Astrocyte (in vitro differentiated cells and primary cell): ENCODE measurements at regions not wholly inside any gene's neighbourhood (a gene's known extent, or its start where the extent isn't known, plus 50 kb on each side); places are given as distances from the start of the nearest gene placed in this dataset.
A peak's percentile ranks its signal among the peaks of the same experiment; 100 is the strongest.

ENCODE experiments used
- DNase-seq: peaks from one replicate; pipeline ENCODE4 v3.0.0-alpha.2; 2010; ENCODE audit warnings: low read depth
- FAIRE-seq: peaks from 2 replicates; lab custom pipeline; 2011; peaks lifted over from hg19 to GRCh38; lab: Jason Lieb, UNC
- H2AFZ ChIP-seq: 2 replicates; pipeline ENCODE4 v1.6.0; 2012; ENCODE audit warnings: low read depth, low read length, inconsistent platforms
- H3K27ac ChIP-seq: 2 replicates; pipeline ENCODE4 v1.5.1; 2011; ENCODE audit warnings: low read depth, low read length, inconsistent platforms
- H3K27me3 ChIP-seq: 2 replicates; pipeline ENCODE4 v1.6.0; 2011; ENCODE audit warnings: low read length, inconsistent platforms; ENCODE audit not compliant: insufficient read depth
- H3K36me3 ChIP-seq: 2 replicates; pipeline ENCODE4 v1.5.1; 2011; ENCODE audit warnings: low read length, inconsistent platforms; ENCODE audit not compliant: insufficient read depth
- H3K4me1 ChIP-seq: 2 replicates; pipeline ENCODE4 v1.5.1; 2011; ENCODE audit warnings: low read length, inconsistent platforms; ENCODE audit not compliant: insufficient read depth
- H3K4me2 ChIP-seq: 2 replicates; pipeline ENCODE4 v1.6.0; 2012; ENCODE audit warnings: low read length, inconsistent platforms
- H3K4me3 ChIP-seq: 2 replicates; pipeline ENCODE4 v1.5.1; 2011; ENCODE audit warnings: low read depth, mild to moderate bottlenecking, low read length, inconsistent platforms; ENCODE audit not compliant: insufficient read depth
- H3K79me2 ChIP-seq: 2 replicates; pipeline ENCODE4 v1.6.0; 2012; ENCODE audit warnings: mild to moderate bottlenecking, low read length, inconsistent platforms; ENCODE audit not compliant: insufficient read depth
- H3K9ac ChIP-seq: 2 replicates; pipeline ENCODE4 v1.6.0; 2012; ENCODE audit warnings: mild to moderate bottlenecking, low read length, inconsistent platforms
- H3K9me3 ChIP-seq: 2 replicates; pipeline ENCODE4 v1.5.1; 2012; ENCODE audit warnings: low read depth, mild to moderate bottlenecking, low read length, inconsistent platforms; ENCODE audit not compliant: insufficient read depth
- H4K20me1 ChIP-seq: 2 replicates; pipeline ENCODE4 v1.6.0; 2012; ENCODE audit warnings: low read length, inconsistent platforms; ENCODE audit not compliant: insufficient read depth
- H3K27ac Mint-ChIP-seq: one replicate; pipeline ENCODE4 v1.8.0; 2021; ENCODE audit warnings: mild to moderate bottlenecking, mixed read lengths; ENCODE audit not compliant: unreplicated experiment
- H3K27me3 Mint-ChIP-seq: one replicate; pipeline ENCODE4 v1.8.0; 2021; ENCODE audit warnings: low read depth, mixed read lengths; ENCODE audit not compliant: unreplicated experiment
- H3K36me3 Mint-ChIP-seq: one replicate; pipeline ENCODE4 v1.8.0; 2021; ENCODE audit warnings: low read depth, mixed read lengths; ENCODE audit not compliant: unreplicated experiment
- H3K4me1 Mint-ChIP-seq: one replicate; pipeline ENCODE4 v1.8.0; 2021; ENCODE audit warnings: low read depth, mixed read lengths; ENCODE audit not compliant: unreplicated experiment
- H3K4me3 Mint-ChIP-seq: one replicate; pipeline ENCODE4 v1.8.0; 2021; ENCODE audit warnings: mild to moderate bottlenecking, moderate library complexity, mixed read lengths; ENCODE audit not compliant: unreplicated experiment
- H3K9me3 Mint-ChIP-seq: one replicate; pipeline ENCODE4 v1.8.0; 2021; ENCODE audit warnings: mild to moderate bottlenecking, mixed read lengths; ENCODE audit not compliant: unreplicated experiment
- EZH2 ChIP-seq: IDR thresholded peaks from 2 replicates; pipeline ENCODE4 v1.6.1; 2012; ENCODE audit warnings: mild to moderate bottlenecking, low read length, inconsistent platforms; ENCODE audit not compliant: insufficient read depth
- TF ChIP-seq, protein P1 (sequence below): IDR thresholded peaks from 2 replicates; pipeline ENCODE4 v1.5.1; 2011; ENCODE audit warnings: low read depth, mild to moderate bottlenecking, inconsistent platforms, low read length, moderate library complexity; ENCODE audit not compliant: insufficient read depth

DNA sequence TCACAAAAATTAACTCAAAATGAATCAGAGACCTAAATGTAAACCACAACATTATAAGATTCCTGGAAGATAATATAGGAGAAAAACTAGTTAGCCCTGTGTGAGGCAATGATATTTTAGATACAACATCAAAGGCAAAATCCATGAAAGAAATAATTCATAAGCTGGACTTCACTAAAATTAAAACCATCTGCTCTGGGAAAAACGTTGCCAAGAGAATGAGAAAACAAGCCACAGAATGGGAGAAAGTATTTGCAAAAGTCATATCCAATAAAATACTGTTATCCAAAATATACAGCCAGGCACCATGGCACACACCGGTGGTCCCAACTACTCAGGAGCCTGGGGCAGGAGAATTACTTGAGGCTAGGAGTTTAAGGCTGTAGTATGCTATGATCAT lies 70.3 kb downstream of the SYF2 start:
- TF ChIP-seq, protein P1, sequence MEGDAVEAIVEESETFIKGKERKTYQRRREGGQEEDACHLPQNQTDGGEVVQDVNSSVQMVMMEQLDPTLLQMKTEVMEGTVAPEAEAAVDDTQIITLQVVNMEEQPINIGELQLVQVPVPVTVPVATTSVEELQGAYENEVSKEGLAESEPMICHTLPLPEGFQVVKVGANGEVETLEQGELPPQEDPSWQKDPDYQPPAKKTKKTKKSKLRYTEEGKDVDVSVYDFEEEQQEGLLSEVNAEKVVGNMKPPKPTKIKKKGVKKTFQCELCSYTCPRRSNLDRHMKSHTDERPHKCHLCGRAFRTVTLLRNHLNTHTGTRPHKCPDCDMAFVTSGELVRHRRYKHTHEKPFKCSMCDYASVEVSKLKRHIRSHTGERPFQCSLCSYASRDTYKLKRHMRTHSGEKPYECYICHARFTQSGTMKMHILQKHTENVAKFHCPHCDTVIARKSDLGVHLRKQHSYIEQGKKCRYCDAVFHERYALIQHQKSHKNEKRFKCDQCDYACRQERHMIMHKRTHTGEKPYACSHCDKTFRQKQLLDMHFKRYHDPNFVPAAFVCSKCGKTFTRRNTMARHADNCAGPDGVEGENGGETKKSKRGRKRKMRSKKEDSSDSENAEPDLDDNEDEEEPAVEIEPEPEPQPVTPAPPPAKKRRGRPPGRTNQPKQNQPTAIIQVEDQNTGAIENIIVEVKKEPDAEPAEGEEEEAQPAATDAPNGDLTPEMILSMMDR, result no peak
- no peak for TF ChIP-seq EZH2
- H3K4me1 Mint-ChIP-seq, result no peaks in the 10 kb centered on the region
- Histone ChIP-seq H3K36me3 (no peaks in the 10 kb centered on the region), H4K20me1 (no peaks in the 10 kb centered on the region), H2AFZ (no peak overlapping the region), H3K9ac (no peak overlapping the region), H3K4me1 (no peaks in the 10 kb centered on the region), H3K4me3 (no peak overlapping the region), H3K79me2 (no peaks in the 10 kb centered on the region), H3K9me3 (no peaks in the 10 kb centered on the region), H3K27ac (no peak overlapping the region), H3K27me3 (peaks cover 8% of the 10 kb centered on the region), H3K4me2 (no peak overlapping the region)
- H3K4me3 Mint-ChIP-seq, result no peak overlapping the region
- H3K36me3 Mint-ChIP-seq, result no peaks in the 10 kb centered on the region
- H3K27me3 Mint-ChIP-seq, result peaks cover 21% of the 10 kb centered on the region
- FAIRE-seq, result no peak
- DNase-seq, result peak; percentile 20
- H3K27ac Mint-ChIP-seq, result no peak overlapping the region
- peaks cover 5% of the 10 kb centered on the region for H3K9me3 Mint-ChIP-seq

DNA sequence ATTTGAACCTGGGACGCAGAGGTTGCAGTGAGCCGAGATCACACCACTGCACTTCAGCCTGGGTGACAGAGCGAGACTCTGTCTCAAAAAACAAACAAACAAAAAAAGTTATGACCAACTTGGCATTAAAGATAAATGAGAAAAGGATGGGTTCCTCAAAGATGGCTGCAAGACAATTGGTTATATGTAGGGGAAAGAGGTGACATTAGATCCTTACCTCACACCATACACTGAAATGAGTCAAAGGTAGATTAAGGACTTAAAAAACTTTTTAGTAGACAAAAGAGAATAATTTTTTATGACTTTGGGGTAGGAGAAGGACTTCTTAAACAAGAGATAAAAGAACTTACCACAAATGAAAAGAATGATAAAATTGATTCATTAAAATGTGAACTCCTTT lies 74.5 kb downstream of the SYF2 start:
- no peak for DNase-seq
- no peak for FAIRE-seq
- TF ChIP-seq, protein P1, result no peak
- TF ChIP-seq EZH2, result no peak
- no peaks in the 10 kb centered on the region for H3K36me3 ChIP-seq
- peaks cover 5% of the 10 kb centered on the region for H3K9me3 Mint-ChIP-seq
- peaks cover 15% of the 10 kb centered on the region for H3K27me3 ChIP-seq
- no peaks in the 10 kb centered on the region for H3K4me1 Mint-ChIP-seq
- no peaks in the 10 kb centered on the region for H3K9me3 ChIP-seq
- H3K4me3 Mint-ChIP-seq, result no peak overlapping the region
- H3K4me2 ChIP-seq, result no peak overlapping the region
- H3K27ac Mint-ChIP-seq, result no peak overlapping the region
- peaks cover 29% of the 10 kb centered on the region for H3K27me3 Mint-ChIP-seq
- H3K27ac ChIP-seq, result no peak overlapping the region
- H3K9ac ChIP-seq, result no peak overlapping the region
- no peak overlapping the region for H3K4me3 ChIP-seq
- peaks cover 2% of the 10 kb centered on the region for H3K36me3 Mint-ChIP-seq
- H3K4me1 ChIP-seq, result no peaks in the 10 kb centered on the region
- no peaks in the 10 kb centered on the region for H4K20me1 ChIP-seq
- no peaks in the 10 kb centered on the region for H3K79me2 ChIP-seq
- no peak overlapping the region for H2AFZ ChIP-seq

DNA sequence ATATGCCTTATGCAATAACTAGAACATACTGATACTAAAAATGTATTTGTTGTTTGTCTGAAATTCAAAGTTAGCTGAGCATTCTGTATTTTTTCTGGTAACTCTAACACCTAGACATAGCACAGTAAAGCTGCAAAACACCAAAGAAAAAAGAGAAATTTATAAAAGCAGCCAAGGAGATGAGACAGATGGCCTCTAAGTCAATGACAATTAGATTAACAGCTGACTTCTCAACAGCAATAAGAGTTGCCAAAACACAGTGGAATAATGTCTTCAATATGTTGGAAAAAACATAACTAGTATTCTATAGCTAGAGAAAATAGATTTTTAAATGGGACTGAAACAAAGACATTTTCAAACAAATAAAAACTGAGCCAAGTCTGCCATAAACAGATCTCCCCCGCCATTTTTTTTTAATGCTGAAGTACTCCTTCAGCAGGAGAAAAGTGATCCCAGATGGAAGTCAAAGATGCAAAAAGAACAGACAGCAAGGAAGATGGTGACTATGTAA lies 81.3 kb downstream of the SYF2 start:
- no peak for FAIRE-seq
- DNase-seq, result no peak

More for the DNA sequence above, 81.3 kb downstream of the SYF2 start:
- Mint-ChIP-seq H3K9me3 (peaks cover 3% of the 10 kb centered on the region), H3K27ac (no peak overlapping the region), H3K27me3 (peaks cover 10% of the 10 kb centered on the region), H3K36me3 (peaks cover 2% of the 10 kb centered on the region), H3K4me3 (no peak overlapping the region), H3K4me1 (peaks cover 3% of the 10 kb centered on the region)
- no peak overlapping the region for H3K4me3 ChIP-seq
- TF ChIP-seq, protein P1, result no peak
- TF ChIP-seq EZH2, result no peak
- no peaks in the 10 kb centered on the region for H4K20me1 ChIP-seq
- no peak overlapping the region for H2AFZ ChIP-seq
- H3K27me3 ChIP-seq, result peaks cover 11% of the 10 kb centered on the region
- no peaks in the 10 kb centered on the region for H3K79me2 ChIP-seq
- H3K4me2 ChIP-seq, result no peak overlapping the region
- no peak overlapping the region for H3K27ac ChIP-seq
- no peaks in the 10 kb centered on the region for H3K36me3 ChIP-seq
- no peaks in the 10 kb centered on the region for H3K9me3 ChIP-seq
- H3K9ac ChIP-seq, result no peak overlapping the region
- no peaks in the 10 kb centered on the region for H3K4me1 ChIP-seq
